GM12878 (cell line): ENCODE measurements at regions not wholly inside any gene's neighbourhood (a gene's known extent, or its start where the extent isn't known, plus 50 kb on each side); places are given as distances from the start of the nearest gene placed in this dataset.

Experiments used
- ATAC-seq: fragments of 200-7000 bp; cut with Tn5 transposase; 3 replicates; pipeline ENCODE4 v1.9.1; 2020; ENCODE audit warnings: mild to moderate bottlenecking, moderate library complexity
- BruUV-seq: library from RNA; stranded (reverse); fragments of 400-500 nt; replicated peaks from 2 replicates; lab custom pipeline; 2021; lab: Mats Ljungman, UMichigan
- CTCF ChIA-PET: fragments of 300-600 bp; sonication (Branson Sonifier 250); formaldehyde crosslinking; extraction: SDS; loops from one replicate; lab custom pipeline; 2021; ENCODE audit warnings: inconsistent platforms; lab: Yijun Ruan, JAX
- POLR2A ChIA-PET: fragments of 350-600 bp; formaldehyde crosslinking; extraction: SDS; loops from one replicate; lab custom pipeline; 2021; ENCODE audit warnings: inconsistent platforms; lab: Charles Lee
- RAD21 ChIA-PET: fragments of 300-600 bp; sonication (Branson Sonifier 250); formaldehyde crosslinking; loops from one replicate; lab custom pipeline; 2023; ENCODE audit warnings: antibody characterized with exemption; ENCODE audit not compliant: unreplicated experiment; lab: Charles Lee
- SMC1A ChIA-PET: fragments of 300-600 bp; sonication (Branson Sonifier 250); formaldehyde crosslinking; loops from one replicate; lab custom pipeline; 2023; ENCODE audit not compliant: unreplicated experiment, uncharacterized antibody; lab: Charles Lee
- DNase-seq: peaks from one replicate; pipeline ENCODE4 v3.0.0-alpha.2; 2011; ENCODE audit warnings: low read depth, low spot score
- FAIRE-seq: peaks from 3 replicates; lab custom pipeline; 2011; peaks lifted over from hg19 to GRCh38; lab: Jason Lieb, UNC
- H2AFZ ChIP-seq: 2 replicates; pipeline ENCODE4 v1.6.0; 2011; ENCODE audit warnings: low read depth, low read length, control low read depth; ENCODE audit not compliant: control insufficient read depth
- H3K27ac ChIP-seq: 2 replicates; pipeline ENCODE4 v1.5.1; 2011; ENCODE audit warnings: control low read depth; ENCODE audit not compliant: control insufficient read depth, insufficient read depth
- H3K27me3 ChIP-seq, 2 experiments: replicated peaks in 1 of 2; 2 replicates each; pipeline versions ENCODE4 v1.6.0 to v1.6.1; 2011; ENCODE audit warnings: low read length in 1 of 2; ENCODE audit not compliant: control insufficient read depth in 2 of 2, insufficient read depth in 2 of 2
- H3K36me3 ChIP-seq, 2 experiments: 2 replicates each; pipeline ENCODE4 v1.5.1; 2011; ENCODE audit warnings: low read length in 1 of 2; ENCODE audit not compliant: control insufficient read depth in 2 of 2, insufficient read depth in 2 of 2
- H3K4me1 ChIP-seq: 2 replicates; pipeline ENCODE4 v1.6.1; 2011; ENCODE audit warnings: mild to moderate bottlenecking, low read length, moderate library complexity, mixed read lengths; ENCODE audit not compliant: control insufficient read depth, insufficient read depth
- H3K4me2 ChIP-seq: 2 replicates; pipeline ENCODE4 v1.6.0; 2011; ENCODE audit warnings: control low read depth; ENCODE audit not compliant: control insufficient read depth, insufficient read depth
- H3K4me3 ChIP-seq: fragments of 200-600 bp; sonication (generic); 2 replicates; pipeline ENCODE4 v1.5.1; 2016
- H3K79me2 ChIP-seq: 2 replicates; pipeline ENCODE4 v1.6.0; 2011; ENCODE audit warnings: low read length; ENCODE audit not compliant: control insufficient read depth, insufficient read depth
- H3K9ac ChIP-seq: 2 replicates; pipeline ENCODE4 v1.8.0; 2011; ENCODE audit warnings: low read length, control low read depth, mixed read lengths; ENCODE audit not compliant: control insufficient read depth, insufficient read depth
- H3K9me3 ChIP-seq: replicated peaks from 3 replicates; pipeline ENCODE4 v1.5.1; 2011; ENCODE audit warnings: mild to moderate bottlenecking, low read length; ENCODE audit not compliant: control insufficient read depth, insufficient read depth
- H4K20me1 ChIP-seq: 2 replicates; pipeline ENCODE4 v1.6.0; 2011; ENCODE audit not compliant: control insufficient read depth, insufficient read depth
- ASH2L ChIP-seq: fragments of 300-600, 200-600 bp; sonication (generic); IDR thresholded peaks from 2 replicates; pipeline ENCODE4 v1.6.1; 2017; ENCODE audit warnings: low read depth, mild to moderate bottlenecking, borderline replicate concordance
- CBX3 ChIP-seq: fragments of 200-600 bp; sonication (generic); IDR thresholded peaks from 2 replicates; pipeline ENCODE4 v1.6.1; 2016; ENCODE audit warnings: low read depth, borderline replicate concordance
- CREM ChIP-seq: IDR thresholded peaks from 2 replicates; pipeline ENCODE4 v1.6.1; 2014; ENCODE audit warnings: antibody characterized with exemption, low read depth
- GABPA ChIP-seq: IDR thresholded peaks from 2 replicates; pipeline ENCODE4 v1.6.1; 2014; ENCODE audit warnings: antibody characterized with exemption, low read depth, mild to moderate bottlenecking, inconsistent platforms
- HDAC2 ChIP-seq: fragments of 200-600 bp; sonication (generic); IDR thresholded peaks from 2 replicates; pipeline ENCODE4 v1.6.1; 2017
- JUNB ChIP-seq: IDR thresholded peaks from 2 replicates; pipeline ENCODE4 v1.6.1; 2016; ENCODE audit warnings: antibody characterized with exemption, mild to moderate bottlenecking
- LARP7 ChIP-seq: fragments of 450-650 bp; IDR thresholded peaks from 2 replicates; pipeline ENCODE4 v1.6.1; 2017; ENCODE audit warnings: mild to moderate bottlenecking
- NR2C1 ChIP-seq: fragments of 450-650 bp; IDR thresholded peaks from 2 replicates; pipeline ENCODE4 v1.6.1; 2017; ENCODE audit warnings: antibody characterized with exemption, mild to moderate bottlenecking, moderate library complexity
- RAD51 ChIP-seq: fragments of 450-650 bp; IDR thresholded peaks from 2 replicates; pipeline ENCODE4 v1.6.1; 2016; ENCODE audit warnings: moderate library complexity, mild to moderate bottlenecking, inconsistent platforms
- SPI1 ChIP-seq: IDR thresholded peaks from 2 replicates; pipeline ENCODE4 v1.6.1; 2011; ENCODE audit warnings: low read depth, mild to moderate bottlenecking, low read length, moderate library complexity, borderline replicate concordance; ENCODE audit not compliant: insufficient read depth
- WGBS: methylation state at CpG from one replicate; pipeline ENCODE4 v1.1.6; 2016; ENCODE audit warnings: low lambda C conversion rate; ENCODE audit not compliant: insufficient replicate concordance, insufficient coverage; ENCODE audit errors: missing lambda C conversion rate; 5-methylcytosine and 5-hydroxymethylcytosine counted together
- in situ Hi-C: fragments of 300-500 bp; cut with MboI; formaldehyde crosslinking; loops from 9 replicates; pipeline ENCODE4 v1.14.3; 2018; ENCODE audit warnings: mixed read lengths
- intact Hi-C: fragments of 100-400 bp; cut with micrococcal nuclease; formaldehyde crosslinking; loops from one replicate; pipeline ENCODE4 v1.14.2; 2022; ENCODE audit not compliant: unreplicated experiment
- TF ChIP-seq, protein P1 (sequence below): fragments of 450-650 bp; IDR thresholded peaks from 2 replicates; pipeline ENCODE4 v1.6.1; 2018; ENCODE audit warnings: mild to moderate bottlenecking, low read depth, moderate library complexity; ENCODE audit not compliant: partially characterized antibody
- TF ChIP-seq, protein P2 (sequence below): fragments of 450-650 bp; IDR thresholded peaks from 2 replicates; pipeline ENCODE4 v1.6.1; 2018; ENCODE audit warnings: borderline replicate concordance, mild to moderate bottlenecking; ENCODE audit not compliant: partially characterized antibody
- TF ChIP-seq, protein P3 (sequence below): IDR thresholded peaks from 2 replicates; pipeline ENCODE4 v1.6.1; 2012; ENCODE audit warnings: improper control_type of control experiment, low read depth, low read length; ENCODE audit not compliant: insufficient replicate concordance

DNA sequence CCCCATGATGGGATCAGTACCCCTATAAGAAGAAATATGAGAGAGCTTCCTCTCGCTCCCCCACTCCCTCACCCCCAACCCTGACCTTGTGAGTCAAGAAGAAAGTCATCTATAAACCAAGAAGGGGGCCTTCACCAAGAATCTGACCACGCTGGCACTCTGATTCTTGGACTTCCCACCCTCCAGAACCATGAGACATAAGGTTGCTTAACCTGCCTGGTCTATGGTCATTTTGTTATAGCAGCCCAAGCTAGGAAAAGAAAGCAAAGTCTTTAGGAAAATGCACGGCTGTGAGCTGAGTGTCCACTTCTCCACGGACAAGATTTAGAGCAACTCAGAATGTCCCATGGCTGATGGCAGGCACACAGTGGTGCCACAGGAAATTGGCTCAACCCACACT lies 333.5 kb downstream of the SOX9 start:
- Histone ChIP-seq H3K79me2 (no peaks in the 10 kb centered on the region), H2AFZ (no peak overlapping the region), H3K9ac (no peak overlapping the region), H3K36me3 (no peaks in the 10 kb centered on the region), H3K4me3 (no peak overlapping the region), H3K4me2 (no peak overlapping the region), H3K27me3 (no peaks in the 10 kb centered on the region; a peak in 1 of 4 replicates), H4K20me1 (no peaks in the 10 kb centered on the region), H3K4me1 (no peaks in the 10 kb centered on the region), H3K9me3 (no peaks in the 10 kb centered on the region; the same call in 2 of the 3 replicates), H3K27ac (no peak overlapping the region)
- intact Hi-C loops: no loop called here
- in situ Hi-C loops: no loop called here
- RAD21 ChIA-PET: no interaction called here
- CTCF ChIA-PET: no interaction called here
- DNase-seq: no peak
- ATAC-seq: no peak
- BruUV-seq: no TSS peak
- FAIRE-seq: no peak
- SMC1A ChIA-PET: interaction anchor here (1.2 to 1.4 kb wide), 2 partner anchors 9 to 31 kb away, joined by 3 read pairs; no protein-coding TSS in a partner anchor
- 48% methylated on average over 4 of the region's 4 CpGs for WGBS
- POLR2A ChIA-PET: interaction anchor here (0.6 to 2.0 kb wide), 2 partner anchors 16 to 50 kb away, joined by 4 to 8 read pairs; no protein-coding TSS in a partner anchor
- TF ChIP-seq RAD51 (no peak), GABPA (no peak), LARP7 (no peak), JUNB (no peak), HDAC2 (no peak), ASH2L (no peak), CREM (no peak), CBX3 (no peak), SPI1 (no peak), NR2C1 (no peak)
- TF ChIP-seq, protein P1, sequence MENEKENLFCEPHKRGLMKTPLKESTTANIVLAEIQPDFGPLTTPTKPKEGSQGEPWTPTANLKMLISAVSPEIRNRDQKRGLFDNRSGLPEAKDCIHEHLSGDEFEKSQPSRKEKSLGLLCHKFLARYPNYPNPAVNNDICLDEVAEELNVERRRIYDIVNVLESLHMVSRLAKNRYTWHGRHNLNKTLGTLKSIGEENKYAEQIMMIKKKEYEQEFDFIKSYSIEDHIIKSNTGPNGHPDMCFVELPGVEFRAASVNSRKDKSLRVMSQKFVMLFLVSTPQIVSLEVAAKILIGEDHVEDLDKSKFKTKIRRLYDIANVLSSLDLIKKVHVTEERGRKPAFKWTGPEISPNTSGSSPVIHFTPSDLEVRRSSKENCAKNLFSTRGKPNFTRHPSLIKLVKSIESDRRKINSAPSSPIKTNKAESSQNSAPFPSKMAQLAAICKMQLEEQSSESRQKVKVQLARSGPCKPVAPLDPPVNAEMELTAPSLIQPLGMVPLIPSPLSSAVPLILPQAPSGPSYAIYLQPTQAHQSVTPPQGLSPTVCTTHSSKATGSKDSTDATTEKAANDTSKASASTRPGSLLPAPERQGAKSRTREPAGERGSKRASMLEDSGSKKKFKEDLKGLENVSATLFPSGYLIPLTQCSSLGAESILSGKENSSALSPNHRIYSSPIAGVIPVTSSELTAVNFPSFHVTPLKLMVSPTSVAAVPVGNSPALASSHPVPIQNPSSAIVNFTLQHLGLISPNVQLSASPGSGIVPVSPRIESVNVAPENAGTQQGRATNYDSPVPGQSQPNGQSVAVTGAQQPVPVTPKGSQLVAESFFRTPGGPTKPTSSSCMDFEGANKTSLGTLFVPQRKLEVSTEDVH: no peak
- TF ChIP-seq, protein P2, sequence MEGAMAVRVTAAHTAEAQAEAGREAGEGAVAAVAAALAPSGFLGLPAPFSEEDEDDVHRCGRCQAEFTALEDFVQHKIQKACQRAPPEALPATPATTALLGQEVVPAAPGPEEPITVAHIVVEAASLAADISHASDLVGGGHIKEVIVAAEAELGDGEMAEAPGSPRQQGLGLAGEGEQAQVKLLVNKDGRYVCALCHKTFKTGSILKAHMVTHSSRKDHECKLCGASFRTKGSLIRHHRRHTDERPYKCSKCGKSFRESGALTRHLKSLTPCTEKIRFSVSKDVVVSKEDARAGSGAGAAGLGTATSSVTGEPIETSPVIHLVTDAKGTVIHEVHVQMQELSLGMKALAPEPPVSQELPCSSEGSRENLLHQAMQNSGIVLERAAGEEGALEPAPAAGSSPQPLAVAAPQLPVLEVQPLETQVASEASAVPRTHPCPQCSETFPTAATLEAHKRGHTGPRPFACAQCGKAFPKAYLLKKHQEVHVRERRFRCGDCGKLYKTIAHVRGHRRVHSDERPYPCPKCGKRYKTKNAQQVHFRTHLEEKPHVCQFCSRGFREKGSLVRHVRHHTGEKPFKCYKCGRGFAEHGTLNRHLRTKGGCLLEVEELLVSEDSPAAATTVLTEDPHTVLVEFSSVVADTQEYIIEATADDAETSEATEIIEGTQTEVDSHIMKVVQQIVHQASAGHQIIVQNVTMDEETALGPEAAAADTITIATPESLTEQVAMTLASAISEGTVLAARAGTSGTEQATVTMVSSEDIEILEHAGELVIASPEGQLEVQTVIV: no peak
- TF ChIP-seq, protein P3, sequence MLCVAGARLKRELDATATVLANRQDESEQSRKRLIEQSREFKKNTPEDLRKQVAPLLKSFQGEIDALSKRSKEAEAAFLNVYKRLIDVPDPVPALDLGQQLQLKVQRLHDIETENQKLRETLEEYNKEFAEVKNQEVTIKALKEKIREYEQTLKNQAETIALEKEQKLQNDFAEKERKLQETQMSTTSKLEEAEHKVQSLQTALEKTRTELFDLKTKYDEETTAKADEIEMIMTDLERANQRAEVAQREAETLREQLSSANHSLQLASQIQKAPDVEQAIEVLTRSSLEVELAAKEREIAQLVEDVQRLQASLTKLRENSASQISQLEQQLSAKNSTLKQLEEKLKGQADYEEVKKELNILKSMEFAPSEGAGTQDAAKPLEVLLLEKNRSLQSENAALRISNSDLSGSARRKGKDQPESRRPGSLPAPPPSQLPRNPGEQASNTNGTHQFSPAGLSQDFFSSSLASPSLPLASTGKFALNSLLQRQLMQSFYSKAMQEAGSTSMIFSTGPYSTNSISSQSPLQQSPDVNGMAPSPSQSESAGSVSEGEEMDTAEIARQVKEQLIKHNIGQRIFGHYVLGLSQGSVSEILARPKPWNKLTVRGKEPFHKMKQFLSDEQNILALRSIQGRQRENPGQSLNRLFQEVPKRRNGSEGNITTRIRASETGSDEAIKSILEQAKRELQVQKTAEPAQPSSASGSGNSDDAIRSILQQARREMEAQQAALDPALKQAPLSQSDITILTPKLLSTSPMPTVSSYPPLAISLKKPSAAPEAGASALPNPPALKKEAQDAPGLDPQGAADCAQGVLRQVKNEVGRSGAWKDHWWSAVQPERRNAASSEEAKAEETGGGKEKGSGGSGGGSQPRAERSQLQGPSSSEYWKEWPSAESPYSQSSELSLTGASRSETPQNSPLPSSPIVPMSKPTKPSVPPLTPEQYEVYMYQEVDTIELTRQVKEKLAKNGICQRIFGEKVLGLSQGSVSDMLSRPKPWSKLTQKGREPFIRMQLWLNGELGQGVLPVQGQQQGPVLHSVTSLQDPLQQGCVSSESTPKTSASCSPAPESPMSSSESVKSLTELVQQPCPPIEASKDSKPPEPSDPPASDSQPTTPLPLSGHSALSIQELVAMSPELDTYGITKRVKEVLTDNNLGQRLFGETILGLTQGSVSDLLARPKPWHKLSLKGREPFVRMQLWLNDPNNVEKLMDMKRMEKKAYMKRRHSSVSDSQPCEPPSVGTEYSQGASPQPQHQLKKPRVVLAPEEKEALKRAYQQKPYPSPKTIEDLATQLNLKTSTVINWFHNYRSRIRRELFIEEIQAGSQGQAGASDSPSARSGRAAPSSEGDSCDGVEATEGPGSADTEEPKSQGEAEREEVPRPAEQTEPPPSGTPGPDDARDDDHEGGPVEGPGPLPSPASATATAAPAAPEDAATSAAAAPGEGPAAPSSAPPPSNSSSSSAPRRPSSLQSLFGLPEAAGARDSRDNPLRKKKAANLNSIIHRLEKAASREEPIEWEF: no peak
